HG03066 (cell line): ENCODE measurements at regions not wholly inside any gene's neighbourhood (a gene's known extent, or its start where the extent isn't known, plus 50 kb on each side); places are given as distances from the start of the nearest gene placed in this dataset.

Experiments
- ATAC-seq: cut with Tn5 transposase; IDR thresholded peaks from one replicate; pipeline ENCODE4 v1.9.1; 2021; ENCODE audit warnings: low read depth; ENCODE audit not compliant: unreplicated experiment

DNA sequence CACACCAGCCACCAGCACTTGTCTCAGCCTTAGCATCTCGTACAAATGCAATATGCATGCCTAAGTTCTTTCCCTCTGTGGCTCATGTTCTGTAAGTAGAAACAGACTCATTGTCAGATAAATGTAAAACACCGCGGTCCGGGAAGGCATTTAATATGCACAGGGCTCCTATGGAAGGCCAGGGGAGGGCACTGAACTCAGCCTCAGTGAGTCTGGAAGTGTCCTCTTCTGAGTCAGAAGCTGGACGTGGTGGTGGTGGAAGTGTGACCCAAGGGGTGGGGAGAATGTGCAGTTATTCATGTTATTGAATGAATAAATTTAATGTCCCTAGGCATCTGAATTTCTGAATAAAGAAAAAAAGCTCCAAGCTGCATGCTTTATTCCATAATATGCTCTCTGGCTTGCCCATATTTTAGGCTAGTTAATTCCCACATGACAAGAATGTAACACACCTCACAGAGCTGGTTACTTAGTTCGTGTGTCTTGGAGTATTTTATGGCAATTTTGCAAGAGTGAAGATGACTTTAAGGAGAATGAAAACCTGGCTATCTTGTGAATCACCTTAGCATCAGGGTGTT is 193.1 kb upstream of the GATB start:
- ATAC-seq = no peak

DNA sequence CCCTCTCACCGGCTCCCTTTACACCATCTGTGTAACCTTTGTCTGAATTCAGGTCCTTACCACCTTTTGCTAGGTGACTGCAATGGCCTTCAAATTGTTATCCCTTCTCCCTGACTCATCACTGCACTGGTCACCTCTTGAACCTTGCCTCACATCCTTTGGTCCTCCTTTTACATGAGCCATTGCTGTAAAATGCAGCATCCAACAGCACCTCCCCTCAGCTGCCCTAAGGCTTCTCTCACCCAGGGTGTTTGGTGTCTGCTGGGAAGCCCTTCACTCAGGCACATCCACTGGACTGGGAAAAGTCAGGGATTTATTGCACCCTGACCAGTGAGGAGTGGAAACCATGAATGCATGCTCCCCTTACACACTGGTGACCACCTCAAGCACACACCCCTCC is 192.5 kb upstream of the GATB start:
- no peak for ATAC-seq

DNA sequence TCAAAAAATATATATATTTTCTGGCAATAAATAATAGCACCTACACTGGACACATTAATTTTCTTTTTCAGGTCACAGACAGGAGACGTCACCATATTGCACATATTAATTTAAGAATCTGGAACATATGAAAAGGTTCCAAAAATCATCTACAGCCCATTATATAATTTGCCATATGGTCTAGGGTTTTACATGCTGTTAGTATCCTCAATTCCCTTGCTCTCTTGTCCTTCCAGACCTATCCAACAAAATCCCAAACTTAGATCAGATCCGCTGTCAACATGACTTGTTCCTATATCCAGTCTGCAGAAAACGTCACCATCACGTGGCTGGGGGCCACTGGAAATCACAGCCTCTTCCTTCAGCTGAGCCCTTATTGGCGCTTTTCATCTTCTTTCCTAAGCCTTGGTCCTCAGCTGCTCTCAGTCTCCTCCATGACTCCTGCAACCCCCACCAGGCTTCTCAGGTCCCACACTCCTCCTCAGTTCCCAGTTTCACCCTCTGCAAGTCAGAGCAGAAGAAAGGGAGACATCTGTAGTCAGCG is 192.0 kb upstream of the GATB start:
- no peak for ATAC-seq

DNA sequence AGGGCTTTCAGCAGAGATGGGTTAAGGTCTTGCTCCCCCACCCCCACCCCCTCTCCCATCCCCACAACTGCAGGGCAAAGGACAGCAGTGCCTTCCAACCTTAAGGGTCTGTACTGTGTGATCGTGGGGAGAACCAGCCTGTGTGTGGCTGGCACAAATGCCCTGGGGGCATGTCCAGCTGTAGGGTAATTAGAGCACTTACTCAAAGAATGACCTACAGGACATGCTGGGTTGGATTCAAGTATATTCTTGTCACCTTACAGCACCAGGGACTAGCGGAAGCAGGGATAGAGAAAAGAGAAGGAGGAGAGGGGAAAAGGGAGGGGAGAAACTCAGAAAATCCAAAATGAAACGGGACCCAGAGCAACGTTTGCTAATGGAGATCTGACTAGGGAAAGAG is 191.3 kb upstream of the GATB start:
- no peak for ATAC-seq

DNA sequence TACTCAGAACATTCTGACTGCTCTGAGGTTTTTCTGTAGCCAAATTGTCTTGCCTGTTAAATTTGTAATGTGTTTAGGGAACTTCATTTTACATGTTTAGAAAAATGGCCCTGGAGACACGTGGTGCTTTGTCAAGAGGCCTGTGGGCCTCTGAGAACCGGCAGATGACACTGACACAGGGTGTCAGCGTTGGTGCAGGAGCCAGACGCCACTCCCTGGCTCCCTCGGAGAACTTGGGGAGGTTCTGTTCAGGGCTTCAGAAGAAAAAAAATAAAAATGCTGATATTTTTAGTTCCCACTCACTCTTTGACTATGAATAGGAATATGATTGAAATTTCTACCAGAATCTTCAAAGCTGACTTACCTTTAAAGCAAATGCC is 190.9 kb upstream of the GATB start:
- no peak for ATAC-seq

DNA sequence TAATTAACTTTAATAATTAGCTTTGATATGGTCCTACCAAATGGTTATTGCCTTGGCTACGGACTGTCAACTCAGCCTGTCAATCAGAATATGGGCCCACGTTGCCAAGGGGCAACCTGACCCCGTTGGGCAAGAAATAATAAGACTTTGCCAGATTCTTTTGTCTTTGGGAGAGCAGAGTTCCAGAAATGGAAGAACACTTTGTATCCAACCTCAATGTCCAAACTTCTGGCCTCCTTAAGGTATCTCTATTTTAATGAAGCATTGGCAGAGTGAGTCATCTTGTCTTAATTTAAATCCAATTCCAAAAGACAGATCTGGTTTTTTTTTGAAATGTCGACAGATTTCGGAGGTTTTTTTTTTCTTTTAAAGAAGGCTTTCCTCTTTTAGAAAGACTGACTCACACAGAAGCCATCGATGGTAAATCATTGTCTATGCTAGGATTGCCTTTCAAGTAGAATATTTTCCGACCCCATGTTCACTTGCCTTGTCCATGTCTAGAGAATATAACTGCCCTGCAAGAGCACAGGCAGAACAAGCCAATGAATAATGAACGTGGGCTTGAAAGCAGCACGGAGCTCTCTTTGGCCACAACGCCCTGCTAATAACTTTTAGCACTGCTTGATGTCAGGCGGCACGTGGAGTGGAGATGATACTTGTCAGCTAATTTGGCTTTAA is 190.3 kb upstream of the GATB start:
- ATAC-seq = no peak

DNA sequence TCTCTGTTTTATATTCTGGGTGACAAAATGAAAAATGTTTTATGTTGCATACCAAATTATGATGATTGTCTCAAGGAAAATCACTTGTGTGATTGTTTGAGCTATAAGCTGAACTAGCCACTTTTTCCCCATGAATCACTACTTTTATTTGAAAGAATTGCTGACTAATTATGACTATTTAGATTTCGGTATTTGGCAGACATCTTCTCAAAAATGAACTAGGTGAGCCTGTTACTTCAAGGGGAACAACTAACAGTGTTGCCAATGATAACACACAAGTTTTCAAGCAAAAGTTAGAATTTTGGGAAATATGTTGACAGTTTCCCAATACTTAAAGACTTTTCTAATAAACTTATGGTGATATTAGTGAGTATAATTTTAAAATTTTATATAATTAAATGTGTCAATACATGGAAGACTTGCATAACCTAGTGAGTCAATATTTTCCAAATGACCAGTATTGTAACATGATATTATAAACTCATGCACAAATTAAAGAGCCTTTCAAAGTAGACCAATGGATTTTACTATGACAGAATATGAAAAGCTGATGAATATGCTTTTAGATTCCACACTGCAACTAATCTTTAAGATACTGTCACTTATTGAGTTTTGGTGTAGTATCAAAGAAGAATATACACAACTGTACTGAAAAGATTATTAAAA is 187.7 kb upstream of the GATB start:
- ATAC-seq = no peak

DNA sequence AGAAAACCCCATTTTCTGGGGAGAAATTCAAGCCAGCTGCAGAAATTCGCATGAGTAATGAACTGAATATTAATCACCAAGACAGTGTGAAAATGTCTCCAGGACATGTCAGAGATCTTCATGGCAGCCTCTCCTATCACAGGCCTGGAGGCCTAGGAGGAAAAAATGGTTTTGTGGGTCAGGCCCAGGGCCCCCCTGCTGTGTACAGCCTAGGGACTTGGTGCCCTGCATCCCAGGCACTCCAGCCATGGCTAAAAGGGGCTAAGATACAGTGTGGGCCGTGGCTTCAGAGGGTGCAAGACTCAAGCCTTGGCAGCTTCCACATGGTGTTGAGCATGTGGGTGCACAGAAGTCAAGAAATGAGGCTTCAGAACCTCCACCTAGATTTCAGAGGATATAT is 185.9 kb upstream of the GATB start:
- no peak for ATAC-seq

DNA sequence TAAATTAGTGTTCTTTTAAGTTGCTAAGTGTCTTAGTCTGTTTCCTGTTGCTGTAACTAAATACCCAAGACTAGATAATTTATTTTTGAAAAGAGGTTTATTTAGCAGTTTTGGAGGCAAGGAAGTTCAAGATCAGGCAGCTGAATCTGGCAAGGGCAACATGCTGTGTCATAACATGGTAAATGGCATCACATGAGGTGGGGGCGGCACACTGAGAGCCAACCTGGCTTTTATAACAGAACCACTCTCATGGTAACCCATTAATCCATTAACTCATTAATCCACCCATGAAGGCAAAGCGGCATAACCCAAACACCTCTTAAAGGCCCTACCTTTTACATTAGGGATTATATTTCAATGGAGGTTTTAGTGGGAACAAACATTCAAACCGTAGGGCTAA is 182.2 kb upstream of the GATB start:
- no peak for ATAC-seq

DNA sequence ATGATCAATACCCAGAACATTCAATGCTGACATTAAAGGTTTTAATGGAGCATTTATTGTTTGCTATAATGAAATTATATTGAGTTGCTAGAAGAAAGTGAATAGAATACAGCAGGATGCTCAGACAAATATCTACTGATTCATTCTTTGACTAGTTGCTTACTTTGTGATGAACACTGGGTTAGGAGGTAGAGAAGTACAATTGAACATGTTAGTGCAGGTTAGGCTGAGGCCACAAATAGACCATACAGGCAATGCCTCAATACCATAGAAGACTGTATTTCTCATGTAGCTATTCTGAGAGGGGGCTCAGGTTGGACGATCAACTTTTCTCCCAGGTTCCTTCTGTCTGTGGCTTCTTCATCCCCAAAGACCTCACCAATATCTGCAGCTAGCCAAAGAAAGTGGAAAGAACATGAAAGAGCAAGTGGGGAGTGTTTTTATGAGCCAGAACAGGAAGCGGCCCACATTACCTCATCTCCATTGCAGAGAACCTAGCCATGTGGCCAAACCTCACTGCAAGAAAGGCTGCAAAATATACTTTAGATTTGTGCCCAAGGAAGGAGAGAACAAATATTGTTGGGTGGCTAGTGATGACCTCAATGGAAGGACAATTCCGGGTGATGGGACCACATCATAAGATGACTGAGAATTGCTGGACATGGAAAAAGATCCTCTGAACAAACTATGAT is 180.3 kb upstream of the GATB start:
- no peak for ATAC-seq

DNA sequence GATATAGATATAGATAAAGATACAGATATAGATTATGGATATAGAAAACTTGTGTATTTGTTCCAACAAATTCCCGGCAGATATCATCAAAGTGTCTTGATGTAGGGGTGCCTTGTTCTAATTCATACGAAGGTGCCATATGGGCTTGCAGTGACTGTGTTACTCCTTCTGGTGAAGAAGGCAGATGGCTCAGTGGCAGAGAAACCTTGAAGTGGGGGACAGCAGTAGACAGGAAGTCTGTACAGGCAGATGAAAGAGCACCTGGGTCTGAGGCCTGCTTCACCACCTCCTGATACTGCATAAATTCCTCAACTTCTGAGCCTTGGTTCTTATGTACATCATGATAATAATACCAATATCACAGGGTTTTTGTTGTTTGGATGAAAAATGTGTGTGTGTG is 179.5 kb upstream of the GATB start:
- ATAC-seq = no peak

DNA sequence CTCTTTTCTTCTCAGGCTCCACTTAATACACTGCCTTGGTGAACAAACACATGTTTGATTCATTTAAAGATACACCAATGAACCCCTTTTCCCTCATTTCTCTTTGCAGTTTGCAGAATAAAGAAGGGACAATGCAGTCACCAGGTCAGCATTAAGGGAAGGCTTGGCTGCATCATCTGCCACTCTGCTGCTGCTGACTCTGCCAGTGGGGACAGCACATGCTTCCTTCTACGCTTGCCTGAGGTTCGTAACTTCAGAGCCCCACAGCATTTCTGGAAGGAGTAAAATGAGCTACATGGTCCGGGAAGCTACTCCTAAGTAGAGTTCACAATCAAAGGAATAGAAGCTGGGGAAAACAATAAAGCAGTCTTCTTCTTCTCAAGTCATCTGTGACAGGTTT is 178.9 kb upstream of the GATB start:
- no peak for ATAC-seq

DNA sequence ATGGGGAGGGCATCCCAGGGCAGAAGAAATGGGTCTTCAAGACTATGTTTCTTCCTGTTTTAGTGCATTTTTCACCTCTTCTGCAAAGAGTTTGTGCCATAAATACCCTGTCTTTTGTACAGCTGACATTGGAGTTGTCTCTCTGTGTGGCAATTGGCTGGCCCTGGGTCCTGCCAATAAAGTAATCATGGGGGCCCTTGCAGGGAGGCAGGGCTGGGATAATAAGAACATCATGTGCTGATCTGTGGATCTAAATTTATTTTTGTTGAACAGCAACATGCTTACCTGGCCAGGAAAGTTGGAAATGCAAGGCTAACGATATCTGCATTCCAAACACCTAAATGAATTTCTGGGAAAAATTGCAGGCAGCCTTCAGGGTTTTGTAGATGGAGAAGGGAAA is 174.6 kb upstream of the GATB start:
- no peak for ATAC-seq

DNA sequence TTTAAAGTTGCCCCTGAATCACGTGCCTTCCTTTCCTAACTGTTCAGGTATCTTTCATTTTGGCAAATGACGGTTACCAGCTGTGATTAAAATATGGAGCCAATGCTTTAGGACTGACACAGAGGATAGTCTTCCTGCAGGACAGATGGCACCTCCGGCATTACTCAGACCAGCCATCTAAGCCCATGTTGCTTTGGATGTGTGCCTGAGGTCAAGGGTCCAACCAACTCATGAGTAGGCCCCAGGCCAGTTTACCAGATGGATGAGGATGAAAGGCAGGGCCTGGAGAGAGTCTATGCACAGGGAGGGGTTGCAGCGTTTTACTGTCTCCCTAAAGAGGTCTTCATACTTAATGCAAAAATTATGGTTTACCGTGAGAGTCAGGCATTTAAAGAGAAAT is 174.0 kb upstream of the GATB start:
- no peak for ATAC-seq

DNA sequence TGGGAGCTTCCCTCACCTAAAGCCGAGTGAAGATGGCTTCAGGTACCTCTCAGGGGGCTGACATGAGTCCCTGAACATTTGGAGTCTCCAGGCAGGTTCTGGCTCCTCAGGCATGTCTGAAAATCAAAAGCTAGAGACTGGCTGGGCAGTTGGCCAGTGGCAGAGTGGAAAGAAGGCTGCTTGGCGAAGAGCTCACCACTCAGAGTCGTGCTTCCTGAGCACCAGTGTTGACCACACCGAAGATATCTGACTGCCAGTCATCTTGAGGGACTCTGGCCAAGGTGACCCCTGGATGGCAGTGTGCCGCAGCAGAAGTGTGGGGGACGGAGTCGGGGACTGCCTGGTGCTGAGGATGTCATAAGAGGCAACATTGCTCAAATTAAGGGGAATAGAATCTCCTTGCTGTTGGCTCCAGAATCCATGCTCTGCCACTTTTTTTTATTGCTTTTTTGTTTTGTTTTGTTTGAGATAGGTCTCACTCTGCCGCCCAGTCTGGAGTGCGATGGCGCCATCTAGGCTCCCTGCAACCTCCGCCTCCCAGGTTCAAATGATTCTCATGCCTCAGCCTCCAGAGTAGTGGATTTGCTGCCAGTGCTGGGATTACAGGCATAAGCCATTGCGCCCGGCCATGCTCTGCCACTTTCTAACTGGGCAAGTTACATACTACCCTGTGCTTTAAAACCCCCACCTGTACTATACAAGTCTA is 172.5 kb upstream of the GATB start:
- no peak for ATAC-seq

DNA sequence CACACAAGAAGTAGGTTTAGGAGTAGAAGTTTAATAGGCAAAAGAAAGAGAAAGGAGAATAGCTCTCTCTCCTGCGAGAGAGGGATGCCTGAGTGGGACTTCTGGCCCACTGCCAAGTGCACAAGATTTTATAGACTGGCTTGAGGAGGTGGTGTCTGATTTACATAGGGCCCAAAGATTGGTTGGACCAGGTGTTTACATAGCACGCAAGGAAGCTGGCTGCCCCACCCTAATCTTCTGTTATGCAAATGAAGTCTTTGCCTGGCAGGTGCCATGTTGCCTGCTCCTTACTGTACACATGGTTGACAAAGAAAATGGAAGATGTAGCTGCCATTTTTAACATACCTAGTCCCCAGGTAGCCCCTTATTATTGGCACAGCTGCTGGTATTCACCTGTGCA is 170.8 kb upstream of the GATB start:
- ATAC-seq = no peak

DNA sequence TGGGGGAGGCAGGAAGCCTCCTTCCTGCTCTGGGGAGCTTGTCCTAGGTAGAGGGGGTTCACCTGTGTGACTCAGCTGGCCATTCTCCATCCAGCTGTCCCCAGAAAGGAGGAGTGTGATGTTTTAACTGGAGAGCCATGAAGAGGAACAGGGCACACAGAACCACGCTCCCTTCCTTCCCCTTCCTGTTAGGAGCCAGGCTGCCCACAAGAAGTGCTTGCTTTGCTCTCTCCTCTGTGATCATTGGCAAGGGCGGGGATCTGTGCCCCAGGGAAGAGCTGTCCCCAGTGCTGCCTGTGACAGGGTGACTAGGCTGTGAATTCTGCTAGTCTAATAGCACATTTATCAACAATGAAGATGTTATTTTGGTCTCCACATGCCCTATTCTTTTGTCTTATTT is 169.6 kb upstream of the GATB start:
- no peak for ATAC-seq

DNA sequence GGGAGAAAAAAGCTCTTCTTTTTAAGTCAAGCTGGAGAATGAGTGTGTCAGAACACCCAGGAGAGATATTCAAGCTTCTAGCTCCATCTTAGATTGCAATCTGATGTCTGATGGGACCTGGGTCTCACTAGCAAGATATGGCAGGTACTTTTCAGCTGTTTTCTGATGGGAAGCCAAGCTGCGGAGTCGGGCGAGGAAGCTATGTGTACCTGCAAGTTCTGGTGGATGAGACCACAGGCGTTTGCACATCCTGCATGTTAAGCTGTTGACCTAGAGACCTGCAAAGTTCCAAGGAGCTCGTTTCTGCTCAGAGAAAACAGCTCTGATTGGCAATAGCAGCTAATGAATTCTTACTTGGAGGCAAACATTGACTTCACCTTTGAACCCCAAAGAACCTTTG is 167.3 kb upstream of the GATB start:
- no peak for ATAC-seq

DNA sequence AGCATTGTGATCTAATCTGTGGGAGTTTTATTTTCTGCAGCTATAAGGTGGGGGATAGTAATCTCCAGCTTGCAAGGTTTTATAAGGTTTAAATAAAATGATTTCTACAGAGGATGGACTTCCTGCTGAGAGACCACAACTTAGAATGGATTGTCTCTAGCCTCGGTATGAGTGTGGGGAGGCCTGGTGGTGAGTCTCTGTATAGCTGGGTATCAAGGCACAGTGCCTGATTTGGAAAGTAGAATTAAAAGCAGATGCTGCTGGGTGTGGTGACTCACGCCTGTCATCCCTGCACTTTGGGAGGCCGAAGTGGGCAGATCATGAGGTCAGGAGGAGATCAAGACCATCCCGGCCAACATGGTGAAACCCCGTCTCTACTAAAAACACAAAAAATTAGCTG is 162.0 kb upstream of the GATB start:
- no peak for ATAC-seq

DNA sequence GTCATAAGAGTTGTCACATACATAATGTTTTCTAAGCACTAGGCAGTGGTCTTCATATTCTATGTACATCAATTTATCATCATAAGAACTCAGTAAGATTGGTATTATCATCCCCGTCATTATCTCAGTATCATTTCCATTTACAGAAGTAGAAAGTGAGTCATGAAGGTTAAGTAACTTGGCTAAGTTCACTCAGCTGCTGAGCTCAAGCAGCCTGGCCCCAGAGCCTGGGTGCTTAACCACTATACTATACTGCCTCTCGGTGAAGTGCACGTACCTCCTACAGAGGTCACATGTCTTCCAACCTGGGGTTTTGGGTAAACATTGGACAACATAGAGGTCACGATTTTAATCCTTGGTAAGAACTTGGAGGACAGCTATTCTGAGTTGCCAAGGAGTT is 161.5 kb upstream of the GATB start:
- ATAC-seq = no peak

DNA sequence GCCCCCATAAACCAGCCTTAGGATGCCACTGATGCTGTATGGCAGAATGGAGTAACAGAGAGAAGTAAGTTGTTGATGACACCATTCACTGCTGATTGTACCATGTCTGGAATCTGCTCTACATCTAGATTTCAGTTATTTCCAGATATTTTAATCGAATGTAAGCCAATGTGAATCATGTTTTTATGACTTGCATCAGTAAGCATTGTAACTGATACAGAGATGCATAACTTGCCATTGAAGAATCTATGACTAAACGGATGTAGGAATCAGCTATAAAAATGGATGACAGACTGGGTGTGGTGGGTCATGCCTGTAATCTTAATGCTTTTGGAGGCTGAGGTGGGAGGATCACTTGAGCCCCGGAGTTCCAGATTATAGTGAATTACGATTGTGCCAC is 161.0 kb upstream of the GATB start:
- ATAC-seq = no peak
